Neural cell (in vitro differentiated cells): ENCODE measurements at regions not wholly inside any gene's neighbourhood (a gene's known extent, or its start where the extent isn't known, plus 50 kb on each side); places are given as distances from the start of the nearest gene placed in this dataset.

ENCODE experiments used
- EP300 ChIP-seq: fragments of 450-650 bp; conservative IDR thresholded peaks from 2 replicates; pipeline ENCODE4 v1.6.1; 2014; ENCODE audit warnings: antibody characterized with exemption, mild to moderate bottlenecking, moderate library complexity; ENCODE audit not compliant: poor library complexity, severe bottlenecking
- MXI1 ChIP-seq: fragments of 450-650 bp; conservative IDR thresholded peaks from 2 replicates; pipeline ENCODE4 v1.6.1; 2014; ENCODE audit warnings: antibody characterized with exemption, mild to moderate bottlenecking; ENCODE audit not compliant: poor library complexity, severe bottlenecking
- POLR2AphosphoS5 ChIP-seq: IDR thresholded peaks from 2 replicates; pipeline ENCODE4 v1.6.1; 2012
- RAD21 ChIP-seq: fragments of 450-650 bp; conservative IDR thresholded peaks from 2 replicates; pipeline ENCODE4 v1.6.1; 2014; ENCODE audit warnings: antibody characterized with exemption, mild to moderate bottlenecking, moderate library complexity
- TF ChIP-seq, protein P1 (sequence below): fragments of 450-650 bp; IDR thresholded peaks from 2 replicates; pipeline ENCODE4 v1.5.1; 2014; ENCODE audit warnings: antibody characterized with exemption, mild to moderate bottlenecking, moderate library complexity; ENCODE audit not compliant: poor library complexity, severe bottlenecking

DNA sequence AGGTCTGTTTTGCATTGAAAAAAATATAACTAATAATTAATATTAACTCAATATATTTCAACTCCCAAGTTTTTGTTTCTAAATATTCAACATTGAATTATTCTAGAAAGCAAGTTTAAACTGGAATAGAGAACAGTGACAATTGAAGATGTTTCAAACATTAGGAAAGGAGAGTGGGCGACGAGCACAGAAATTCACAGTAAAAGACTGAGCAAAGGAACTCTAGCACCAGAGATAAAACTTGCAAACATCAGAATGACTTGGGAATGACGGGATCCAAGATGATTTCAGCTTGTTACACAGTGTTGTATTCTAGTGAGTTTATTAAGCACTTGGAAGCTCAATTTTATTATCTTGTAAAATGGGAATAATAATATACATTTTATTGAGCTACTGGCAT lies 56.6 kb upstream of the CNTN5 start:
- TF ChIP-seq, protein P1, sequence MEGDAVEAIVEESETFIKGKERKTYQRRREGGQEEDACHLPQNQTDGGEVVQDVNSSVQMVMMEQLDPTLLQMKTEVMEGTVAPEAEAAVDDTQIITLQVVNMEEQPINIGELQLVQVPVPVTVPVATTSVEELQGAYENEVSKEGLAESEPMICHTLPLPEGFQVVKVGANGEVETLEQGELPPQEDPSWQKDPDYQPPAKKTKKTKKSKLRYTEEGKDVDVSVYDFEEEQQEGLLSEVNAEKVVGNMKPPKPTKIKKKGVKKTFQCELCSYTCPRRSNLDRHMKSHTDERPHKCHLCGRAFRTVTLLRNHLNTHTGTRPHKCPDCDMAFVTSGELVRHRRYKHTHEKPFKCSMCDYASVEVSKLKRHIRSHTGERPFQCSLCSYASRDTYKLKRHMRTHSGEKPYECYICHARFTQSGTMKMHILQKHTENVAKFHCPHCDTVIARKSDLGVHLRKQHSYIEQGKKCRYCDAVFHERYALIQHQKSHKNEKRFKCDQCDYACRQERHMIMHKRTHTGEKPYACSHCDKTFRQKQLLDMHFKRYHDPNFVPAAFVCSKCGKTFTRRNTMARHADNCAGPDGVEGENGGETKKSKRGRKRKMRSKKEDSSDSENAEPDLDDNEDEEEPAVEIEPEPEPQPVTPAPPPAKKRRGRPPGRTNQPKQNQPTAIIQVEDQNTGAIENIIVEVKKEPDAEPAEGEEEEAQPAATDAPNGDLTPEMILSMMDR = no peak
- TF ChIP-seq RAD21 = no peak
- no peak for TF ChIP-seq MXI1
- no peak for TF ChIP-seq POLR2AphosphoS5
- TF ChIP-seq EP300 = no peak
